Endothelial cell (in vitro differentiated cells): ENCODE measurements at regions not wholly inside any gene's neighbourhood (a gene's known extent, or its start where the extent isn't known, plus 50 kb on each side); places are given as distances from the start of the nearest gene placed in this dataset.
"Not testable (repeated sequence)": the region's sequence is repeated elsewhere in the genome, so short reads cannot be mapped to it uniquely, and the experiment has no call there.

Experiments
- DNase-seq: peaks from one replicate; pipeline ENCODE4 v3.0.0; 2021; ENCODE audit warnings: low spot score
- H3K27ac Mint-ChIP-seq: one replicate; pipeline ENCODE4 v1.8.0; 2021; ENCODE audit warnings: mixed read lengths, inconsistent platforms; ENCODE audit not compliant: unreplicated experiment
- H3K27me3 Mint-ChIP-seq: one replicate; pipeline ENCODE4 v1.8.0; 2021; ENCODE audit warnings: mild to moderate bottlenecking, moderate library complexity, mixed read lengths, inconsistent platforms; ENCODE audit not compliant: unreplicated experiment
- H3K36me3 Mint-ChIP-seq: one replicate; pipeline ENCODE4 v1.8.0; 2021; ENCODE audit warnings: mild to moderate bottlenecking, low read depth, mixed read lengths, inconsistent platforms; ENCODE audit not compliant: unreplicated experiment
- H3K4me1 Mint-ChIP-seq: one replicate; pipeline ENCODE4 v1.8.0; 2021; ENCODE audit warnings: mild to moderate bottlenecking, mixed read lengths, inconsistent platforms; ENCODE audit not compliant: unreplicated experiment
- H3K4me3 Mint-ChIP-seq: one replicate; pipeline ENCODE4 v1.8.0; 2021; ENCODE audit warnings: mild to moderate bottlenecking, mixed read lengths, inconsistent platforms; ENCODE audit not compliant: unreplicated experiment
- H3K9me3 Mint-ChIP-seq: one replicate; pipeline ENCODE4 v1.8.0; 2021; ENCODE audit warnings: mixed read lengths, inconsistent platforms; ENCODE audit not compliant: unreplicated experiment
- CTCF ChIP-seq: fragments of 200-600 bp; sonication (generic); IDR thresholded peaks from one replicate; pipeline ENCODE4 v1.5.0; 2021; ENCODE audit warnings: antibody characterized with exemption; ENCODE audit not compliant: unreplicated experiment

- no peak overlapping the region for H3K4me3 Mint-ChIP-seq
- DNase-seq = no peak
- H3K4me1 Mint-ChIP-seq = no peaks in the 10 kb centered on the region
- H3K27me3 Mint-ChIP-seq = no peaks in the 10 kb centered on the region
- no peaks in the 10 kb centered on the region for H3K36me3 Mint-ChIP-seq
- TF ChIP-seq CTCF = no peak
- H3K9me3 Mint-ChIP-seq = no peaks in the 10 kb centered on the region
- no peak overlapping the region for H3K27ac Mint-ChIP-seq
Measured at GRCh38 chr7:81234896-81235295, 316.0 kb upstream of the SEMA3C start.

DNA sequence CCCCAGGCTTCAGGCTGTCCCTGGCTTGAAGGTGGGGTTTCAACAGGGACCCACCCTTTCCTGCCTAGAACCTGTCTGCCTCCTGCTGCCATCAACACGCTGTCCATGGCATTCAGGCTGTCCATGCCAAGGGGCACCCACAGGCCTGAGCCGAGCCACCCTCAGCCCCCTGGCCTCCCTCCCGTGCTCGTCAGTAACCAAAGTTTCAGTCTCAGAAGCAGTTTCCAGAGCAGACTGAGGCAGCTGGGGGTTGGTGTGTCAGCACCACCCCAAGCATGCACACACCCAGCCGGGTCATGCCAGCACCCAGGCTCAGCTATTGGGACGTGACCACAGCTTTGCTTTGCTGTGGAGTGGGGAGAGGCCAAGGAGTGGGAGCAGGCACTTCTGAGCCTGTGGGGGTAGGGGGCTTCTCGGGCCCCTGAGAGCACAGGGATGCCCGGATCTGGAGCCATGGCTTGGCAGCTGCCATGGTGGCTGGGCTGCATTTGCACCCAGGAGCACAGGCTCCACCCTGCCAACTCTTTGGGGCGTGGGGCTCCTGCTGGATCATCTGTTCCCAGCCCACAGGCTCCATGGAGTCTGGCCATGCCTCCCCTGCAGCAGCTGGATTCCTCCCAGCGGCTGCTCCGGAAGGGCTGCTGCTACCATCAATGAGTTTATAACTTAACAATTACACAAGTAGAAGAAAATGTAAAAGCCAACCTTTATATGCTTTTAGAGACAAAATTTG, 314.5 kb upstream of the SEMA3C start:
- no peak overlapping the region for H3K4me3 Mint-ChIP-seq

GRCh38 chr7:81232084-81232799, 313.4 kb upstream of the SEMA3C start:
- no peak for DNase-seq
- H3K27ac Mint-ChIP-seq = no peak overlapping the region
- no peak overlapping the region for H3K4me3 Mint-ChIP-seq
- no peaks in the 10 kb centered on the region for H3K36me3 Mint-ChIP-seq
- peaks cover 2% of the 10 kb centered on the region for H3K4me1 Mint-ChIP-seq
- H3K27me3 Mint-ChIP-seq = no peaks in the 10 kb centered on the region
- no peaks in the 10 kb centered on the region for H3K9me3 Mint-ChIP-seq
- TF ChIP-seq CTCF = no peak

More for the DNA sequence above, 314.5 kb upstream of the SEMA3C start:
- H3K4me1 Mint-ChIP-seq = peaks cover 2% of the 10 kb centered on the region
- no peak overlapping the region for H3K27ac Mint-ChIP-seq
- no peaks in the 10 kb centered on the region for H3K9me3 Mint-ChIP-seq
- H3K36me3 Mint-ChIP-seq = no peaks in the 10 kb centered on the region
- no peak for TF ChIP-seq CTCF
- no peak for DNase-seq
- no peaks in the 10 kb centered on the region for H3K27me3 Mint-ChIP-seq

- peaks cover 2% of the 10 kb centered on the region for H3K4me1 Mint-ChIP-seq
- TF ChIP-seq CTCF = no peak
- no peaks in the 10 kb centered on the region for H3K9me3 Mint-ChIP-seq
- no peak overlapping the region for H3K27ac Mint-ChIP-seq
- no peak for DNase-seq
- H3K4me3 Mint-ChIP-seq = no peak overlapping the region
- H3K36me3 Mint-ChIP-seq = no peaks in the 10 kb centered on the region
- no peaks in the 10 kb centered on the region for H3K27me3 Mint-ChIP-seq
Measured at GRCh38 chr7:81231301-81231838, 312.5 kb upstream of the SEMA3C start.

GRCh38 chr7:81226234-81226633, 307.4 kb upstream of the SEMA3C start:
- Mint-ChIP-seq H3K36me3 (peaks cover 5% of the 10 kb centered on the region), H3K4me1 (peaks cover 2% of the 10 kb centered on the region), H3K27me3 (peaks cover 1% of the 10 kb centered on the region), H3K9me3 (peaks cover 14% of the 10 kb centered on the region), H3K4me3 (no peak overlapping the region), H3K27ac (no peak overlapping the region)
- no peak for TF ChIP-seq CTCF
- no peak for DNase-seq

GRCh38 chr7:81222692-81223091, 303.8 kb upstream of the SEMA3C start:
- not testable (repeated sequence) for H3K4me1 Mint-ChIP-seq, H3K36me3 Mint-ChIP-seq, H3K27ac Mint-ChIP-seq, H3K4me3 Mint-ChIP-seq, DNase-seq, H3K27me3 Mint-ChIP-seq
- H3K9me3 Mint-ChIP-seq = peaks cover 14% of the 10 kb centered on the region
